Caco-2 (cell line): ENCODE measurements at regions not wholly inside any gene's neighbourhood (a gene's known extent, or its start where the extent isn't known, plus 50 kb on each side); places are given as distances from the start of the nearest gene placed in this dataset.

Source experiments
- BruUV-seq: library from RNA; stranded (reverse); fragments of 400-500 nt; replicated peaks from 2 replicates; lab custom pipeline; 2021; lab: Mats Ljungman, UMichigan
- CTCF ChIA-PET: fragments of 300-600 bp; sonication (Branson Sonifier 250); formaldehyde crosslinking; loops from one replicate; lab custom pipeline; 2022; ENCODE audit warnings: antibody characterized with exemption; lab: Charles Lee
- POLR2A ChIA-PET: fragments of 300-600 bp; sonication (Branson Sonifier 250); formaldehyde crosslinking; loops from one replicate; lab custom pipeline; 2022; ENCODE audit warnings: antibody characterized with exemption; lab: Charles Lee
- DNase-seq, 2 experiments: peaks; one replicate each; pipeline versions ENCODE4 v3.0.0 to v3.0.0-alpha.2; 2020 to 2022
- H3K27me3 ChIP-seq: replicated peaks from 2 replicates; pipeline ENCODE4 v1.6.0; 2011; ENCODE audit warnings: low read length; ENCODE audit not compliant: control insufficient read depth, insufficient read depth
- H3K36me3 ChIP-seq: 2 replicates; pipeline ENCODE4 v1.5.1; 2011; ENCODE audit warnings: low read length; ENCODE audit not compliant: control insufficient read depth, insufficient read depth
- H3K4me1 ChIP-seq: fragments of 250-450 bp; sonication (Bioruptor Pico); 2 replicates; pipeline ENCODE4 v1.5.1; 2020; ENCODE audit warnings: mild to moderate bottlenecking
- H3K4me3 ChIP-seq: 2 replicates; pipeline ENCODE4 v1.5.1; 2011; ENCODE audit warnings: low read depth, mild to moderate bottlenecking, control low read depth, low read length
- H3K9me3 ChIP-seq: fragments of 250-450 bp; sonication (Bioruptor Pico); 2 replicates; pipeline ENCODE4 v1.5.1; 2020; ENCODE audit warnings: mild to moderate bottlenecking, moderate library complexity
- H3K27ac Mint-ChIP-seq: one replicate; pipeline ENCODE4 v1.8.0; 2022; ENCODE audit warnings: mixed read lengths; ENCODE audit not compliant: unreplicated experiment
- H3K27me3 Mint-ChIP-seq: one replicate; pipeline ENCODE4 v1.8.0; 2022; ENCODE audit warnings: mixed read lengths; ENCODE audit not compliant: insufficient read depth, unreplicated experiment
- H3K36me3 Mint-ChIP-seq: one replicate; pipeline ENCODE4 v1.8.0; 2022; ENCODE audit warnings: mild to moderate bottlenecking, mixed read lengths; ENCODE audit not compliant: insufficient read depth, unreplicated experiment
- H3K4me1 Mint-ChIP-seq: one replicate; pipeline ENCODE4 v1.8.0; 2022; ENCODE audit warnings: low read depth, mixed read lengths; ENCODE audit not compliant: unreplicated experiment
- H3K4me3 Mint-ChIP-seq: one replicate; pipeline ENCODE4 v1.8.0; 2022; ENCODE audit warnings: mild to moderate bottlenecking, moderate library complexity, mixed read lengths; ENCODE audit not compliant: unreplicated experiment
- H3K9me3 Mint-ChIP-seq: one replicate; pipeline ENCODE4 v1.8.0; 2022; ENCODE audit warnings: mixed read lengths; ENCODE audit not compliant: unreplicated experiment
- CTCF ChIP-seq, 2 experiments: fragments of 200-600 bp in 1 of 2; IDR thresholded peaks; 1 replicate in 1 of 2; 2 replicates in 1 of 2; pipeline versions ENCODE4 v1.5.1 to v1.8.0; 2011 to 2022; ENCODE audit warnings: antibody characterized with exemption in 1 of 2, control low read depth in 1 of 2, inconsistent platforms in 1 of 2, low read depth in 1 of 2, low read length in 1 of 2, mild to moderate bottlenecking in 1 of 2, moderate library complexity in 1 of 2; ENCODE audit not compliant: insufficient read depth in 1 of 2, severe bottlenecking in 1 of 2, unreplicated experiment in 1 of 2
- intact Hi-C: fragments of 100-400 bp; cut with micrococcal nuclease; formaldehyde crosslinking; loops from one replicate; pipeline ENCODE4 v1.10.0; 2022; ENCODE audit not compliant: unreplicated experiment

GRCh38 chr14:46574978-46575375 is 76.6 kb downstream of the RPL10L start:
- Histone ChIP-seq H3K9me3 (no peaks in the 10 kb centered on the region), H3K36me3 (no peaks in the 10 kb centered on the region), H3K27me3 (no peaks in the 10 kb centered on the region), H3K4me3 (no peak overlapping the region), H3K4me1 (peaks cover 14% of the 10 kb centered on the region; the same call in 1 of the 2 replicates)
- intact Hi-C loops = no loop called here
- Mint-ChIP-seq H3K9me3 (no peaks in the 10 kb centered on the region), H3K4me1 (peaks cover 7% of the 10 kb centered on the region), H3K27me3 (no peaks in the 10 kb centered on the region), H3K4me3 (no peak overlapping the region), H3K36me3 (no peaks in the 10 kb centered on the region), H3K27ac (no peak overlapping the region)
- DNase-seq = no peak
- ChIA-PET CTCF (interaction anchor here (0.6 to 0.7 kb wide), 2 partner anchors 29 to 56 kb away, joined by 3 read pairs; no protein-coding TSS in a partner anchor), POLR2A (no interaction called here)
- TF ChIP-seq CTCF (IDR thresholded peaks at IDR 0.05; ENCODE audit: insufficient read depth in 1 of 2, low read depth in 1 of 2, low read length in 1 of 2, severe bottlenecking in 1 of 2, unreplicated experiment in 1 of 2) = no peak
- BruUV-seq = no TSS peak

GRCh38 chr14:46574221-46574977 is 77.2 kb downstream of the RPL10L start:
- BruUV-seq = no TSS peak
- intact Hi-C loops = no loop called here
- no peak overlapping the region for H3K27ac Mint-ChIP-seq

GRCh38 chr14:46573498-46573897 is 78.1 kb downstream of the RPL10L start:
- H3K4me1 Mint-ChIP-seq = peaks cover 7% of the 10 kb centered on the region
- Histone ChIP-seq H3K4me1 (peaks cover 14% of the 10 kb centered on the region; the same call in 1 of the 2 replicates), H3K4me3 (no peak overlapping the region), H3K36me3 (no peaks in the 10 kb centered on the region), H3K27me3 (no peaks in the 10 kb centered on the region), H3K9me3 (no peaks in the 10 kb centered on the region)
- POLR2A ChIA-PET = no interaction called here
- no peak for DNase-seq
- H3K9me3 Mint-ChIP-seq = peaks cover 7% of the 10 kb centered on the region
- intact Hi-C loops = no loop called here
- H3K36me3 Mint-ChIP-seq = no peaks in the 10 kb centered on the region
- CTCF ChIA-PET = no interaction called here
- no peaks in the 10 kb centered on the region for H3K27me3 Mint-ChIP-seq
- TF ChIP-seq CTCF (IDR thresholded peaks at IDR 0.05; ENCODE audit: insufficient read depth in 1 of 2, low read depth in 1 of 2, low read length in 1 of 2, severe bottlenecking in 1 of 2, unreplicated experiment in 1 of 2) = no peak
- H3K27ac Mint-ChIP-seq = no peak overlapping the region
- H3K4me3 Mint-ChIP-seq = no peak overlapping the region
- no TSS peak for BruUV-seq

More at GRCh38 chr14:46574221-46574977, 77.2 kb downstream of the RPL10L start:
- H3K4me1 ChIP-seq = peaks cover 14% of the 10 kb centered on the region; the same call in 1 of the 2 replicates
- no peak overlapping the region for H3K4me3 ChIP-seq
- no peaks in the 10 kb centered on the region for H3K27me3 Mint-ChIP-seq
- no peak for DNase-seq
- H3K9me3 ChIP-seq = no peaks in the 10 kb centered on the region
- no peaks in the 10 kb centered on the region for H3K36me3 ChIP-seq
- H3K4me1 Mint-ChIP-seq = peaks cover 7% of the 10 kb centered on the region
- CTCF ChIA-PET = interaction anchor here (0.6 kb wide), 1 partner anchor 28 kb away, joined by 3 read pairs; no protein-coding TSS in a partner anchor
- H3K4me3 Mint-ChIP-seq = no peak overlapping the region
- POLR2A ChIA-PET = no interaction called here
- no peak for TF ChIP-seq CTCF (IDR thresholded peaks at IDR 0.05; ENCODE audit: insufficient read depth in 1 of 2, low read depth in 1 of 2, low read length in 1 of 2, severe bottlenecking in 1 of 2, unreplicated experiment in 1 of 2)
- H3K9me3 Mint-ChIP-seq = peaks cover 5% of the 10 kb centered on the region
- no peaks in the 10 kb centered on the region for H3K27me3 ChIP-seq
- no peaks in the 10 kb centered on the region for H3K36me3 Mint-ChIP-seq
